GM12878 (cell line): ENCODE measurements at regions not wholly inside any gene's neighbourhood (a gene's known extent, or its start where the extent isn't known, plus 50 kb on each side); places are given as distances from the start of the nearest gene placed in this dataset.

ENCODE experiments used
- ATAC-seq: fragments of 200-7000 bp; cut with Tn5 transposase; 3 replicates; pipeline ENCODE4 v1.9.1; 2020; ENCODE audit warnings: mild to moderate bottlenecking, moderate library complexity
- BruUV-seq: library from RNA; stranded (reverse); fragments of 400-500 nt; replicated peaks from 2 replicates; lab custom pipeline; 2021; lab: Mats Ljungman, UMichigan
- CTCF ChIA-PET: fragments of 300-600 bp; sonication (Branson Sonifier 250); formaldehyde crosslinking; extraction: SDS; loops from one replicate; lab custom pipeline; 2021; ENCODE audit warnings: inconsistent platforms; lab: Yijun Ruan, JAX
- POLR2A ChIA-PET: fragments of 350-600 bp; formaldehyde crosslinking; extraction: SDS; loops from one replicate; lab custom pipeline; 2021; ENCODE audit warnings: inconsistent platforms; lab: Charles Lee
- RAD21 ChIA-PET: fragments of 300-600 bp; sonication (Branson Sonifier 250); formaldehyde crosslinking; loops from one replicate; lab custom pipeline; 2023; ENCODE audit warnings: antibody characterized with exemption; ENCODE audit not compliant: unreplicated experiment; lab: Charles Lee
- SMC1A ChIA-PET: fragments of 300-600 bp; sonication (Branson Sonifier 250); formaldehyde crosslinking; loops from one replicate; lab custom pipeline; 2023; ENCODE audit not compliant: unreplicated experiment, uncharacterized antibody; lab: Charles Lee
- DNase-seq: peaks from one replicate; pipeline ENCODE4 v3.0.0-alpha.2; 2011; ENCODE audit warnings: low read depth, low spot score
- FAIRE-seq: peaks from 3 replicates; lab custom pipeline; 2011; peaks lifted over from hg19 to GRCh38; lab: Jason Lieb, UNC
- H2AFZ ChIP-seq: 2 replicates; pipeline ENCODE4 v1.6.0; 2011; ENCODE audit warnings: low read depth, low read length, control low read depth; ENCODE audit not compliant: control insufficient read depth
- H3K27ac ChIP-seq: 2 replicates; pipeline ENCODE4 v1.5.1; 2011; ENCODE audit warnings: control low read depth; ENCODE audit not compliant: control insufficient read depth, insufficient read depth
- H3K27me3 ChIP-seq, 2 experiments: replicated peaks in 1 of 2; 2 replicates each; pipeline versions ENCODE4 v1.6.0 to v1.6.1; 2011; ENCODE audit warnings: low read length in 1 of 2; ENCODE audit not compliant: control insufficient read depth in 2 of 2, insufficient read depth in 2 of 2
- H3K36me3 ChIP-seq, 2 experiments: 2 replicates each; pipeline ENCODE4 v1.5.1; 2011; ENCODE audit warnings: low read length in 1 of 2; ENCODE audit not compliant: control insufficient read depth in 2 of 2, insufficient read depth in 2 of 2
- H3K4me1 ChIP-seq: 2 replicates; pipeline ENCODE4 v1.6.1; 2011; ENCODE audit warnings: mild to moderate bottlenecking, low read length, moderate library complexity, mixed read lengths; ENCODE audit not compliant: control insufficient read depth, insufficient read depth
- H3K4me2 ChIP-seq: 2 replicates; pipeline ENCODE4 v1.6.0; 2011; ENCODE audit warnings: control low read depth; ENCODE audit not compliant: control insufficient read depth, insufficient read depth
- H3K4me3 ChIP-seq: fragments of 200-600 bp; sonication (generic); 2 replicates; pipeline ENCODE4 v1.5.1; 2016
- H3K79me2 ChIP-seq: 2 replicates; pipeline ENCODE4 v1.6.0; 2011; ENCODE audit warnings: low read length; ENCODE audit not compliant: control insufficient read depth, insufficient read depth
- H3K9ac ChIP-seq: 2 replicates; pipeline ENCODE4 v1.8.0; 2011; ENCODE audit warnings: low read length, control low read depth, mixed read lengths; ENCODE audit not compliant: control insufficient read depth, insufficient read depth
- H3K9me3 ChIP-seq: replicated peaks from 3 replicates; pipeline ENCODE4 v1.5.1; 2011; ENCODE audit warnings: mild to moderate bottlenecking, low read length; ENCODE audit not compliant: control insufficient read depth, insufficient read depth
- H4K20me1 ChIP-seq: 2 replicates; pipeline ENCODE4 v1.6.0; 2011; ENCODE audit not compliant: control insufficient read depth, insufficient read depth
- BMI1 ChIP-seq: fragments of 450-650 bp; IDR thresholded peaks from 2 replicates; pipeline ENCODE4 v1.6.1; 2016; ENCODE audit warnings: mild to moderate bottlenecking, moderate library complexity, borderline replicate concordance
- ESRRA ChIP-seq: IDR thresholded peaks from 2 replicates; pipeline ENCODE4 v1.6.1; 2012; ENCODE audit warnings: mild to moderate bottlenecking, low read length, improper control_type of control experiment
- MAX ChIP-seq: IDR thresholded peaks from 2 replicates; pipeline ENCODE4 v1.6.1; 2012; ENCODE audit warnings: low read depth, low read length, improper control_type of control experiment
- NRF1 ChIP-seq: conservative IDR thresholded peaks from 2 replicates; pipeline ENCODE4 v1.6.1; 2011; ENCODE audit warnings: mild to moderate bottlenecking, low read depth, low read length, improper control_type of control experiment
- WRNIP1 ChIP-seq: IDR thresholded peaks from 2 replicates; pipeline ENCODE4 v1.6.1; 2011; ENCODE audit warnings: low read depth, low read length, improper control_type of control experiment, borderline replicate concordance
- ZNF217 ChIP-seq: fragments of 450-650 bp; IDR thresholded peaks from 2 replicates; pipeline ENCODE4 v1.6.1; 2017; ENCODE audit warnings: antibody characterized with exemption, mild to moderate bottlenecking
- WGBS: methylation state at CpG from one replicate; pipeline ENCODE4 v1.1.6; 2016; ENCODE audit warnings: low lambda C conversion rate; ENCODE audit not compliant: insufficient replicate concordance, insufficient coverage; ENCODE audit errors: missing lambda C conversion rate; 5-methylcytosine and 5-hydroxymethylcytosine counted together
- in situ Hi-C: fragments of 300-500 bp; cut with MboI; formaldehyde crosslinking; loops from 9 replicates; pipeline ENCODE4 v1.14.3; 2018; ENCODE audit warnings: mixed read lengths
- intact Hi-C: fragments of 100-400 bp; cut with micrococcal nuclease; formaldehyde crosslinking; loops from one replicate; pipeline ENCODE4 v1.14.2; 2022; ENCODE audit not compliant: unreplicated experiment

GRCh38 chr12:130097798-130098255 is 64.4 kb upstream of the FZD10 start:
- Histone ChIP-seq H3K79me2 (no peaks in the 10 kb centered on the region), H3K9me3 (no peaks in the 10 kb centered on the region; the same call in 2 of the 3 replicates), H2AFZ (no peak overlapping the region), H3K27me3 (no peaks in the 10 kb centered on the region), H3K27ac (no peak overlapping the region), H3K36me3 (no peaks in the 10 kb centered on the region), H3K4me3 (no peak overlapping the region), H3K9ac (no peak overlapping the region), H3K4me2 (no peak overlapping the region), H4K20me1 (no peaks in the 10 kb centered on the region), H3K4me1 (no peaks in the 10 kb centered on the region)
- intact Hi-C loops (no loop called here), in situ Hi-C loops (no loop called here)
- POLR2A ChIA-PET, result no interaction called here
- DNase-seq, result no peak
- RAD21 ChIA-PET, result no interaction called here
- ATAC-seq, result no peak
- WGBS, result 27% methylated on average over 8 of the region's 8 CpGs
- SMC1A ChIA-PET, result no interaction called here
- BruUV-seq, result no TSS peak
- CTCF ChIA-PET, result no interaction called here
- no peak for TF ChIP-seq BMI1
- TF ChIP-seq ZNF217, result no peak
- TF ChIP-seq, all 136 proteins: peak for 0
- FAIRE-seq, result no peak

GRCh38 chr12:130098301-130099005 is 63.8 kb upstream of the FZD10 start:
- H2AFZ ChIP-seq, result no peak overlapping the region
- TF ChIP-seq NRF1 (no peak), MAX (no peak), ESRRA (no peak), WRNIP1 (no peak)
- DNase-seq (no peak), ATAC-seq (no peak), FAIRE-seq (no peak)
- 58% methylated on average over 11 of the region's 11 CpGs for WGBS
- intact Hi-C loops (no loop called here), in situ Hi-C loops (no loop called here)
- SMC1A ChIA-PET, result no interaction called here
- no peaks in the 10 kb centered on the region for H3K79me2 ChIP-seq
- no peak overlapping the region for H3K4me2 ChIP-seq
- H3K9ac ChIP-seq, result no peak overlapping the region
- POLR2A ChIA-PET, result no interaction called here
- H3K27me3 ChIP-seq, result no peaks in the 10 kb centered on the region
- no peak overlapping the region for H3K4me3 ChIP-seq
- H3K36me3 ChIP-seq, result no peaks in the 10 kb centered on the region
- RAD21 ChIA-PET, result no interaction called here
- H4K20me1 ChIP-seq, result no peaks in the 10 kb centered on the region
- no TSS peak for BruUV-seq
- CTCF ChIA-PET, result no interaction called here
- H3K9me3 ChIP-seq, result no peaks in the 10 kb centered on the region; the same call in 2 of the 3 replicates
- no peaks in the 10 kb centered on the region for H3K4me1 ChIP-seq
- no peak overlapping the region for H3K27ac ChIP-seq
